Fibroblast of pulmonary artery (primary cell): ENCODE measurements at regions not wholly inside any gene's neighbourhood (a gene's known extent, or its start where the extent isn't known, plus 50 kb on each side); places are given as distances from the start of the nearest gene placed in this dataset.

ENCODE experiments used
- DNase-seq: peaks from one replicate; pipeline ENCODE4 v3.0.0-alpha.2; 2010; ENCODE audit warnings: low read depth
- H3K4me3 ChIP-seq: replicated peaks from 2 replicates; pipeline ENCODE4 v1.5.1; 2011; ENCODE audit warnings: low read depth, mild to moderate bottlenecking, control low read depth, low read length, moderate library complexity
- CTCF ChIP-seq: IDR thresholded peaks from 2 replicates; pipeline ENCODE4 v1.5.1; 2011; ENCODE audit warnings: mild to moderate bottlenecking, control low read depth, low read length, inconsistent platforms; ENCODE audit errors: missing control alignments

DNA sequence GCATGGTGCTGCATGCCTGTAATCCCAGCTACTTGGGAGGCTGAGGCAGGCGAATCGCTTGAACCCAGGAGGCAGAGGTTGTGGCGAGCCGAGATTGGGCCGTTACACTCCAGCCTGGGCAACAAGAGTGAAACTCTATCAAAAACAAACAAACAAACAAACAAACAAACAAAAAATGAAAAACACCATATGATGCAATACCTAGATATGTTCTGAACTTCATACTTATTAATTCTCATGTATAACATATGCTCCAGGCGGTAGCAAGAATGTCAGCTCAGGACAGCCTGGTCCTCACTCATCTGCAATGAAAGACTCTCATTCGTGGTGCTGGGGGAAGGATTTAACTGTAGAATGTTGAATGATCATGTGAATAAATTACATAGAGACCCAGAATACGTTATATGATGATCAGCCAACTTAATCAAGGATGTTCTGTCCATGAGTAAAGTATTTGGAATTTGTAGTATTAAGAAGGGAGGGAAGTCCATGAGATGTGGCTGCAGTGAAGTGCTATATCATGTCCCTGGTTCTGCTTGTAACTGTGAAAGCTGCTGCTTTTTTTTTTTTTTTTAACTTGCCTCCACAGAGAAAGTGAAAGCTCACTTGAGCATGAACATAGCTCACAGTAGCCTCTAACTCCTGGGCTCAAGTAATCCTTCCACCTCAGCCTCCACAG, 206.8 kb downstream of the UQCRFS1 start:
- peak; percentile 4 for DNase-seq
- H3K4me3 ChIP-seq, result no peak overlapping the region
- no peak for TF ChIP-seq CTCF

- no peak for DNase-seq
- TF ChIP-seq CTCF, result no peak
- H3K4me3 ChIP-seq, result no peak overlapping the region
Observed at GRCh38 chr19:29004796-29005195, 208.2 kb downstream of the UQCRFS1 start.

GRCh38 chr19:29003641-29004409, 209.1 kb downstream of the UQCRFS1 start:
- TF ChIP-seq CTCF, result no peak
- no peak for DNase-seq
- no peak overlapping the region for H3K4me3 ChIP-seq

GRCh38 chr19:29002336-29002735, 210.6 kb downstream of the UQCRFS1 start:
- no peak for TF ChIP-seq CTCF
- H3K4me3 ChIP-seq, result no peak overlapping the region
- no peak for DNase-seq

DNA sequence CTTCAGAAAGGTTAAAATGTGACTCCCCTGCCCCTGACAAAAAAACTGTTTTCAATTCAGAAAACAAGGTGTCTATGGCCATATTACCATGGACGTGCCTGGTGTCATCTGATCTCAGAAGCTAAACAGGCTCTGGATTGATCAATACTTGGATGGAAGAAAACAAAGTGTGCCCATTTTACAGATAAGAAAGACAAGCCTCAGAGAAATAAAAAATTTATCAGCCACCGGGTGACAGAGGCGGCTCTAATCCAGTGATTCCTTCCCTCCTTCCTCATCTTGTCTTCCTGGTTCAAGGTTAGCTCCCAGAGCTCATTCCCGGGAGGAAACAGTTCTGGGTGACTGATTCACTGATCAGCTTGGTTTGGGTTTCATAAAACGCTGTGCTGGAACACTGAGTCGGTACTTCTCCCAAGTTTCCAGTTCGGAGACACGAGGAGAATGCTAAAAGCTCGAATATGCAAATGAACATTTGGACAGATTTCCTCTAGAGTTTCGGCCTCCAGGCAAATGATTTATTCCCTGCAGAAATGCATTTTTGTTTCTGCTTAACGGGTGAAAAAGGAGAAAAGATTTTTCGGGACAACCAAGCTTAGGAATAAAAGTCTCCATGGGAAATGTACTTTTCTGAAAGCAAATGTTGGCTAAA, 211.2 kb downstream of the UQCRFS1 start:
- no peak for TF ChIP-seq CTCF
- DNase-seq, result no peak
- H3K4me3 ChIP-seq, result no peak overlapping the region

- DNase-seq, result peak; percentile 3
- no peak for TF ChIP-seq CTCF
- no peak overlapping the region for H3K4me3 ChIP-seq
Observed at GRCh38 chr19:29001141-29001581, 211.8 kb downstream of the UQCRFS1 start.
